LNCAP (cell line): ENCODE measurements at regions not wholly inside any gene's neighbourhood (a gene's known extent, or its start where the extent isn't known, plus 50 kb on each side); places are given as distances from the start of the nearest gene placed in this dataset.

Experiments
- TF ChIP-seq, protein P1 (sequence below): fragments of 450-650 bp; IDR thresholded peaks from 2 replicates; pipeline ENCODE4 v1.5.1; 2017; ENCODE audit warnings: mild to moderate bottlenecking

GRCh38 chr13:24042710-24043440 is 117.6 kb upstream of the SPATA13 start:
- TF ChIP-seq, protein P1, sequence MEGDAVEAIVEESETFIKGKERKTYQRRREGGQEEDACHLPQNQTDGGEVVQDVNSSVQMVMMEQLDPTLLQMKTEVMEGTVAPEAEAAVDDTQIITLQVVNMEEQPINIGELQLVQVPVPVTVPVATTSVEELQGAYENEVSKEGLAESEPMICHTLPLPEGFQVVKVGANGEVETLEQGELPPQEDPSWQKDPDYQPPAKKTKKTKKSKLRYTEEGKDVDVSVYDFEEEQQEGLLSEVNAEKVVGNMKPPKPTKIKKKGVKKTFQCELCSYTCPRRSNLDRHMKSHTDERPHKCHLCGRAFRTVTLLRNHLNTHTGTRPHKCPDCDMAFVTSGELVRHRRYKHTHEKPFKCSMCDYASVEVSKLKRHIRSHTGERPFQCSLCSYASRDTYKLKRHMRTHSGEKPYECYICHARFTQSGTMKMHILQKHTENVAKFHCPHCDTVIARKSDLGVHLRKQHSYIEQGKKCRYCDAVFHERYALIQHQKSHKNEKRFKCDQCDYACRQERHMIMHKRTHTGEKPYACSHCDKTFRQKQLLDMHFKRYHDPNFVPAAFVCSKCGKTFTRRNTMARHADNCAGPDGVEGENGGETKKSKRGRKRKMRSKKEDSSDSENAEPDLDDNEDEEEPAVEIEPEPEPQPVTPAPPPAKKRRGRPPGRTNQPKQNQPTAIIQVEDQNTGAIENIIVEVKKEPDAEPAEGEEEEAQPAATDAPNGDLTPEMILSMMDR, result no peak

DNA sequence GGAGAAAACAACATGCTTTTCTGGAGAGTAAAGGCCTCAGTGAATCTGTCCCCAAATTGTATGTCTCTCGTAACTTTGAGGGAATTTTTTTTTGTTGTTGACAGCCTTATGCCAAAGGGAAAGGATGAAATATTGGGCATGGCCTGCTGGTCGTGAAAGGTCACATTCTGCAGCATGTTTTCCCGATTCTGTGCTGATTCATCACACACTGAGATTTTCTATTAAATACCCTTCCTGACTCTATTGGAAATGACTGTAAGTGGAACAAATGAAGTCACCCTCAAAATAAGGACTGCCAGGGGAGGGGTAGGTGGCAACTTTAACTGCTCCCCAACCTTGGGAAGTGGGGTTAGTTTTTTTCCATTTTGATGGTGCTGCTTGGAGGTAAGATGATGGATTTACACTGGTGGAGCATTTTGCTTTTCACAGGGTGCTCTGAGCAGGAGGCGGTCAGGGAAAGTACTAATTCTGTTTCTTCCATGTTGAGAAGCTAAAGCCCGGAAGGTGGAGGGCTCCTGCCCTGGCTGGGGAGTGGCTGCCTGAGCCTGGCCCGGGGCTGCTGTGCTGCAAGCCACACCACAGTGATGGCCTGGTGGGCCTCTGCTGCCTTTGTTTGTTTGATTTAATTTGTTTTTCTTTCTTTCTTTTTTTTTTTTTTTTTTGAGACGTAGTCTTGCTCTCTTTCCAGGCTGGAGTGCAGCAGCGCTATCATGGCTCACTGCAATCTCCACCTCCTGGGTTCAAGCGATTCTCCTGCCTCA is 116.8 kb upstream of the SPATA13 start:
- TF ChIP-seq, protein P1, result no peak

DNA sequence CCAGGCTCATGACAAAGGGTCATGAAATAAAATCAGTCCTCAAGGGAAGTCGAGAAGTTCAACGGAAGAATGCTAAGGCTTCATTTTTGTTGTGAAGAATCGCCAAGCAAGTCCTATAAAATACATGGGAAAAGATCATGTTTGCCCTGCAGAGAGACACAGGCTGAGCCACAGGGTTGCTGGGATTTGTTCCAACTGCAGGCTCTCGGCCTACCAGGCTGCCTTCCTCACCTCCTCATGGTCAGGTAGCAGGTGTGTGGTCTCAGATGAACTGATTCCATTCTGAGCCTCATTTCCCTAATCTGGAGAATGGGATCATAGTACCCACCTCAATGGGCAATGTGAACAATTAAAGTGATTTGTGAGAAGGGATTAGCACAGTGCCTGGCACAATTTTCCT is 114.9 kb upstream of the SPATA13 start:
- TF ChIP-seq, protein P1, result no peak

DNA sequence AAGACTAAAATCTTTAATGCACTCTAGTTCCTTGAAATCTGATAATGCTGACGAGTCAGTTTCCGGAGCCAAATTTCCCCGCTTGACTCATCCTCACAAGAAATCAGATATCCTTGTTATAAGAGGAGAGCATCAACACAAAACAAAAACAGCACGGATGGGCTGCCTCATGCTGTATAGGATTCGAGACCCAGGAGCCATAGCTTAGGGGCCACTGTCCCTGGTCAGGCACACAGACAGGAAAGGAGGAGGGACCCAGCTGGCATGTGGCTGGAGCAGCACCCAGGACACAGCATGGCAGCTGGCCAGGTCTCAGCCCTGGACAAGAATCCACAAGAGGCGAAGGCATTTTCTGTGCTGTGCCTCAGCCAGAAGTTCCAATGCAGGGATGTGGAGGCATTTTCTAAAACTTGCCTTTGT is 110.2 kb upstream of the SPATA13 start:
- TF ChIP-seq, protein P1, result no peak

- TF ChIP-seq, protein P1, result no peak
These were observed 109.5 kb upstream of the SPATA13 start for GRCh38 chr13:24050796-24051715.

- TF ChIP-seq, protein P1, result no peak
These were observed 107.7 kb upstream of the SPATA13 start for GRCh38 chr13:24052547-24053518.
